GM21529 (cell line): ENCODE measurements at regions not wholly inside any gene's neighbourhood (a gene's known extent, or its start where the extent isn't known, plus 50 kb on each side); places are given as distances from the start of the nearest gene placed in this dataset.
"Not testable (repeated sequence)": the region's sequence is repeated elsewhere in the genome, so short reads cannot be mapped to it uniquely, and the experiment has no call there.

ENCODE experiments used
- ATAC-seq: cut with Tn5 transposase; IDR thresholded peaks from one replicate; pipeline ENCODE4 v1.9.1; 2021; ENCODE audit not compliant: unreplicated experiment

DNA sequence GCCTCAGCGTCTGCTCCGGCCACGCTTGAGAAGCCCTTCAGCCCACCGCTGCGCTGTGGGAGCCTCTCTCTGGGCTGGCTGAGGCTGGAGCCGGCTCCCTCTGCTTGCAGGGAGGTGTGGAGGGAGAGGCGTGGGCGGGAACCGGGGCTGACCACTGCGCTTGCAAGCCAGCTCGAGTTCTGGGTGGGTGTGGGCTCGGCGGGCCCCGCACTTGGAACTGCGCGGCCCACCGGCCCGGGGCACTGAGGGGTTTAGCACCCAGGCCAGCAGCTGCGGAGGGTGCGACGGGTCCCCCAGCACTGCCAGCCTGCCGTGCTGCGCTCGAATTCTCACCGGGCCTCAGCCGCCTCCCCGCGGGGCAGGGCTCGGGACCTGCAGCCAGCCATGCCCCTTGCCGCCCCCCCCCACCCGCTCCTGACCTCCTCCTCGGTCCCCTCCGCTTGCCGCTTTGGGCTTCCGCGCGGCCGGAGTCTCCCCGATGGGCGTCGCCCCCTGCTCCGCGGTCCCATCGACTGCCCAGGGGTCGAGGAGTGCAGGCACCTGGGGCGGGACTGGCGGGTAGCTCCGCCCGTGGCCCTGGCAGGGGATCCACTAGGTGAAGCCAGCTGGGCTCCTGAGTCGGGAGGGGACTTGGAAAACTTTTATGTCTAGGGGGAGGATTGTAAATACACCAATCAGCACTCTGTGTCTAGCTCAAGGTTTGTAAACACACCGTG lies 106.7 kb downstream of the RAP2B start:
- ATAC-seq: no peak

DNA sequence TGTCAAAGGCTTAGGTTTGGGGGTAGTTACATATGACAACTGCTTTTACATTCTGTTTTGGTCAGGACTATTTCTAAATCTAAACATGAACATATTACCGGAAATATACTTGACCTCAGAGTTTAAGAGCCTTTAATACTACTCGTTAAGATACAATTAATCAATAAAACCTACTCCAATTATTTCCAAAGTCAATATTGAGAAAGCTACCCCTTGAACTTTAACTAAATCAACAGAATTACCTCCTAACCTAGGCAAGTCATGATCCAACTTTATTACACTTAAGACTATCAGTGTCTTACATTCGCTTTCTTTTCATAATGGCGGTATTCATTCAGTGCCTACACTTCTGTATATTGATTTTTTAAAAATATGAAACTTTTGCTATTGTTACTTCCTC lies 107.7 kb downstream of the RAP2B start:
- ATAC-seq: no peak

DNA sequence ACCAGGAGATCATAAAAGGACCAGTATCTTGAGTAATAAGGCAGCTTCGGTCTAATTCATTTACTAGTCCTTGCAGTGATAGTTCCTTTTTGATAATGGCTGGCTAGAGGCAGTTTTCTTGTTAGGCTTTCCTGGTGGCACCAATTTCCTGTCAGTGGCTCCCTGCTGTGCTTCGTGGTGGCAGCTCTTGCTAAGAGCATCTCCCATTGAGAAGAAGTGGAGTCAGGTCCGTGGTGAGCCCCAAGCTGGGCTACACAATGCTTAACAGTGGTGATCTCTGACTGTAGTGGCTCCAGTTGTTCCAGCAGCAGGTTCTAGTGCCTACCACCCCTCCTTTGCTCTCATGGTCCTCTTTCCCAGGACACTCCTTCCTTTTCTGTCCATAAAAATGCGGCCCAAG lies 111.2 kb downstream of the RAP2B start:
- ATAC-seq: no peak

DNA sequence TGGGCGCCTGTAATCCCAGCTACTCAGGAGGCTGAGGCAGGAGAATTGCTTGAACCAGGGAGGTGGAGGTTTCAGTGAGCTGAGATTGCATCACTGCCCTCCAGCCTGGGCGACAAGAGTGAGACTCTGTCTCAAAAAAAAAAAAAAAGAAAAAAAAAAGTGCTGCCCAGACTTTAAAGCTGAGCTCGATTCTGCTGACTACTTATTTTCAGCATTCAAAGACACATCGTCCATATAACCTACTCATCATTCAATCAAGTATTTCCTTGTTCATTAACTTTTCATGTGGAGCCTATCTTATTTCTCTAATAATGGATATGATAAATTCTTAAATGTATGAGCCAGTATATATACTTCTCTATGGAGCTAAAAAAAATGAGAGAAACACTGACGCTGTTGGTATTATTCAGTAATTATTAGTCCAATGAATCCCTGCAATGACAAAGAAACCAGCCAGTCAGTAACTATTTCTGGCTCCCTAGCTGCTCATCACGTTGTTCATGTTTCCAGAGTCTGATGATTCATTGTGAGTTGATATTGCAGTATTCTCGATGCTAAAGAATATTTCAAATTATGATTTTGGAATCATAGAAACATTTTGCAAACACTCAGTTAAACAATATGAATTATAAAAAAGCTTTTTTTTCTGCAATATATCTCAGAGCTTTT lies 111.9 kb downstream of the RAP2B start:
- no peak for ATAC-seq

DNA sequence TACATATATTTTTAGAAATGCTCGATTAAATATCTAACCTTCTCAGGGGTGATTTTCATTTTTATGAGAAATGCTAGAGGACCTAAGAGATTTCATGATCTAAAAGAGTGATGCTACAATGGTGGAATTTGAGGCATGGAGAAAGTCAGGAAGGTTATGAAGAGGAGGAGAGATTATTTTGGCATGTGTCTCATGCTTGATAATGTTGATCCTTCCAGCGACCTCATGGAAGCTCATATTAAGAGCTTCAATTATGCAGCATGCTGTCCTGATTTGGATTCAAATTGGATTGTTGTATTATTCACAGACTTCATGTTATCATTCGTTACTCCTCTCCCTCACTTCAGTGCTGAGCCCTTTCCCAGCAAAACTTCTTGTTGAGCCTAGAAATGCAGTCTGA lies 112.5 kb downstream of the RAP2B start:
- ATAC-seq: no peak

DNA sequence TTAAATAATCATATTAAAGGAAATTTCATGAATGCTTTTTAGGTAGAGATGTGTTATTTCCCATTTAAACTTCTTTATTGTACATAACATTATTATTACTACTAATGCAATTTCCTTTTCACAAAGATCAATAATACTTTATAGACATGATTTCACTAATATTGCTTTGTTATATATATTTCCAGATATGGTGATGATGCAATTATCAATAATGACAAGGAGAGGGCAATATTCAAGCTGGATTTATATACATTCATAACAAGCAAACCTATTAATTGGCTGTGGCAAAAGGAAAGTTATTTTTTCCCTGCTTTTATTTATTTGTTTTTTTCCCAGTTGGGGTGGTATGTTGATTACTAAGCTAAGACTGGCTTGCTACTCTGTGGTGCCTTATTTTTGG lies 113.5 kb downstream of the RAP2B start:
- no peak for ATAC-seq

DNA sequence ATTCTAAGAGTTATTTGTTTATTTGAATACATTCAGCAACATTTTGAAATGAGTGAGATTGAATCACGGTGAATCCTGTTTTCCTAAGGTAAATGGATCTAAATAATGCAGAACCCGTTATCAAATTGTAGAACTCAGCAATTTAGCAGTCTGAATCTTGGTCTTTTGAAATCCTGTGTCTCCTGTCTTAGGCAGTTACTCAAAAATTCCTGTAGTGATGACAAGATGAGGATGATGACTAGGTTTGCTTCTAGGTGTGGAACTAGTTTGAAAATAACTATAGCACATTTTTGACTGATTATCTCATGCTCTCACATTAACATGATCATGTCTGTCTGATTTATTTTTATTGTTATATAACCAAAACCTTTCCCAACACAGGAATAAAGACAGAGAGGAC lies 115.0 kb downstream of the RAP2B start:
- ATAC-seq: no peak

DNA sequence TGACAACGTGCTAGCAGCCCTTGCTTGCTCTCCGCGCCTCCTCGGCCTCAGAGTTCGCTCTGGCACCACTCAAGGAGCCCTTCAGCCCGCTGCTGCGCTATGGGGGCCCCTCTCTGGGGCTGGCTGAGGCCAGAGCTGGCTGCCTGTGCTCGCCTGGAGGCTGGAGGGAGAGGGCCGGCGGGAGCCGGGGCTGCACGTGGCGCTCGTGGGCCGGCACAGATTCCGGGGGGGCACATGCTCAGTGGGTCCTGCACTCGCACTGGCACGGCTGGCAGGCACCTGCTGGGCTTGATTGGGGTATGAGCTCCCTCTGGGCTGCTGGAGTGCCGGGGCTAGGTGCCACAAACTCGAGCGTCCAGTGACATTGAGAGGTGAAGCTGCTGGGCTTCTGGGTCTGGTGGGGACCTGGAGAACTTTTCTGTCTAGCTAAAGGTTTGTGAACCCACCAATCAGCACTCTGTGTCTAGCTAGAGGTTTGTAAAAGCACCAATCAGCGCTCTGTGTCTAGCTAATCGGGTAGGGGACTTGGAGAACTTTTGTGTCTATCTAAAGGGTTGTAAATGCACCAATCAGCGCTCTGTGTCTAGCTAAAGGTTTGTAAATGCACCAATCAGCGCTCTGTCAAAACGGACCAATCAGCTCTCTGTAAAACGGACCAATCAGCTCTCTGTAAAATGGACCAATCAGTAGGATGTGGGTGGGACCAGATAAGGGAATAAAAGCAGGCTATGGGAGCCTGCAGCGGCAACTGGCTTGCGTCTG lies 119.4 kb downstream of the RAP2B start:
- not testable (repeated sequence) for ATAC-seq

DNA sequence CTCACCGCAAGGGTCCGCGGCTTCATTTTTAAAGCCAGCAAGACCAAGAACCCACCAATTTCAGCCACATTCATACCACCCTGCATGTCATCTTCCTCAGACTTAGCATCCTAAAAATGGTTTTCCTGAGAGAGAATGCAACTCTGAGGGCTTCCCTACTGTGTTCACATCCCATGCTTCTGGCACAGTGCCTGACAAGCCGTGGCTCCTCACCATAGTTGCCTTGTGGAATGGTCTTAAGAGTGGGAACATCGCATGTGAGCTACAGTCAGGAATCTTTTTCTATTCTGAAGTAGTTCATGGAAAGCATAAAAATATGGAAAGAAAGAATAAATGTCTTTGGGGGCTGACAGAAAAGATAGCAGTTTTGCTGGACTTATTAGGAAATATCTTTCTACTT lies 120.3 kb downstream of the RAP2B start:
- no peak for ATAC-seq

DNA sequence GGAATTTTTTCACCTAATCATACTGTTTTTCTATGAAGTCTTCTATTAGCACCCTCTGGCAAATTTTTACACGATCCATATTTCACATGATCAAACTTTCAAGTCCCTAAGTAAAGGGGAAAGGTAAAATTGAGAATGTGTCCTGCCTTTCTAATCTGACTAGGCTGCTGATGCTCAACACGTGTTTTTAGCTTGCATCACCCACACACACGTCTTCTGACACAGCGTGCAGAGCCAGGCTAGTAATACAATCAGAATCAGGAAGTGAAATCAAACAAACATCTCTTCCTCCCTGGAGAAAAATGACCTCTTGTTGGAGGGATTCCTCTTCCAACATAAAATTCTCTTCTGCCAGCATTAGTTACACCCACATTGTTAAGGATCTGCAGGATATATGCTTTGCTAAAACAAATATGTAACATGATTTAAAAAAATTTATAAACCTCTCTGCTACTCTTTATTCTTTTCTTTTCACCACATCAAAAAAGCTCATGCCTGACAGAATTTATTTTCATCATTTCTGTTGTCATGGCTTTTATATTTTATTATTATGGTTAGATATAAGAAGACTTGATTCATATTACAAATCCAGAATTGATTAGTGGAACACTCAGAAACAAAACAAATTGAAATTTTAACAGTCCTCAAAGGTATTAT lies 122.4 kb downstream of the RAP2B start:
- ATAC-seq: peak; percentile 71

DNA sequence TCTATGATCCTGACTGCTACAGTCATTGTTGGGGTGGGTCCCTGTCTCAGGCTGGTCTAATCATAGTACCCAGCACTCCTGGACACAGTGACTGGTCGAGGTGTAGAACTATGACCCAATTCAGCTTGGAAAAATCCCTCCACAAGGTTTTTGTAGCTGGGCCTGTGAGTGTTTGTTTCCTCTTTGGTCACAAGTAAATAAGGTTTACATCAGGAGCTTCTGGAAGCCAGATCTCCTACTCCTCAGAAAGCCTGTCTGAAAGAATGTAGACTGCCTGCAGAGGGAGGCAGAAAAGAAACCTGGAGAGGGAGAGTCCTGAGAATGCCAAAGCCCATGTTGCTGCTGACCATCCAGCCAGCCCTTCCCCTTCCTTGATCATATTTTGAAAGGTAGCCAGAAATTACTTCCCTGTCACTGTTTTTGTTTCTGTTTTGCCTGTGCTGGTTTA lies 123.2 kb downstream of the RAP2B start:
- ATAC-seq: no peak

DNA sequence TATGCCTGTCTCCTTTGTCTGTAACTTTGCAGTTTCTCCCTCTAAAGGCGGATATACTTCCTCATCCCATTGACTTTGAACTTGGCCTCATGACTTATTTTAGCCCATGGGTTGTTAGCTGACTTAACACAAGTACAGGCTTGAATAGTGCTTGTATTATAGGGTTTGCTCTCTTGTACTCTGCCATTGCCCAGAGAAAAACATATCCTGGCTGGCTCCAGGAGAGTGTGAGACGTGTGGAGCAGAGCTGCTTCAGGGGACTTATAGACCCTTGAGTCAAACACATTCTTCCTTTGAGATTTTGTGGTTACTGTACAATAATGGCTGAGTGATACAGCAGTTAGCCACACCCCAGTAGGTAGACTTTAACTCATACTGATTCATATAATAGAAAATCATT lies 124.0 kb downstream of the RAP2B start:
- no peak for ATAC-seq

DNA sequence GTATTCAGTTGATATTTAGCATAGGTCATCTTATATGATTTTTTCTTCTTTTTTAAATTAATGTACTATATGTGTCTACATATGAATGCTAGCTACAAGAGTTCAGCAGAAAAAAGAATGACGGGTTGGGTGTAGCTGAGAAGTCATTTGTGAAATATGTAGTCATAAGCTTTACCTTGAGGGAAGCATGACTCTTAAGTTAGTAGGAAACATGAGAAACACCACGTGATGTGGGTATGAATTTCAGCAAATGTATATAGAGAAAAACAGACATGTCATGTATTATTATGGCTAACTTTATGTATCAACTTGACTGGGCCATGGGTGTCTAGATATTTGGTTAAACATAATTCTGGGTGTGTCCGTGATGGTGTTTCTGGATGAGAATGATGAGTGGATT lies 125.0 kb downstream of the RAP2B start:
- no peak for ATAC-seq

DNA sequence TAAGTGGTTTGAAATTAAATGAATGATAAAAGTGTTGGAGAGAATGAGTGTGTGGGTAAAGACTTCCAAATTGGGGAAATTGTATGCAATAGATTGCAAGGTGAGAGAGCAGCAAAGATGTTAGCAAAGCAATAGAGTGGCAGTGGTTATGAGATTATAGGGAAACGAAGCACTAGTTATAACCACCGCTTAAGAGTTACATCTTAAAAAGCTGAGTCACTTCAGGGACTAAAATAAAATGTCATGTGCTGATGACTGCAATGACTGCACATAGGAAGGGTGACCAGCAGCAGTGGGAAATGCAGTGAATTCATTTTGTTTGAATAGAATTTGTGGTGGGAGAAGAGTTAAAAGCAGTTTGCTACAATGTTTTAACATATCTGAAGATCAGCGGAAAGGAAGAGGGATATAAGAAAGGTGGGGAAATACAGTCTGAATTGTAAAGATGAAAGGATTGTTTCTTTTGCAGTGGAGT lies 127.3 kb downstream of the RAP2B start:
- no peak for ATAC-seq

DNA sequence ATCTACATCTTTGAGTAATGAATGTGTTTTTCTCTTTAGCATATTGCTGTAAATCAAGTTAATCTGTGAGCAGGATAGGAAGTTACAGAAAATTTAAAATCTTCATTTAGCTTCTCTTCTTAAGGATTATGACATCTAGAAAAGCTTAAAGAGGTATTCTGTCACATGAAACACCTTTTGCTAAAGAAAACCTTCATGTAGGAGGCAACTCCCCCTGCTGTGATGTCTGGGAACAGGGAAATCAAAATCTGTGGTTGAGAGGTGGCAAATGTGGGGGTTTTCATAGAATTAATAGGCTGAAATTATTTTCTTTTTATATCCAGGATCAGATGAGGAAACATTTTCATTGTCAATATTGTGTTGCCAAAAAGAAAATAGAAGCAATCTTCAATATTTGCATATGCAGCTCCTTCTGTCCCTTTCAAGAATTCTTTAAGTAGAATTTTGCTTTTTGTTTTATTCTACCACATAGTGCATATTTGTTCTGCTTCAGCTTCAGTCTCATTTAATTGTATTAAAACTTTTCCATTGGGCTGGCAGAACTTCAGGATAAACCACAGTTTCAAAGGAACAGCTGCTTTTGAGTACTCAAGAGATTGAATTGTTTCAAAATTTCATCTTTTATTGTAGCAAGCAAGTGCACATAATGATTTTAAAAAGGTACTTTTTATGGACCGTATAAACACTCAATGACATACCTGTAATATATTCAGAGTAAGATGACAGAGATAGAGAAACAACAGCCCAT lies 128.4 kb downstream of the RAP2B start:
- ATAC-seq: no peak

DNA sequence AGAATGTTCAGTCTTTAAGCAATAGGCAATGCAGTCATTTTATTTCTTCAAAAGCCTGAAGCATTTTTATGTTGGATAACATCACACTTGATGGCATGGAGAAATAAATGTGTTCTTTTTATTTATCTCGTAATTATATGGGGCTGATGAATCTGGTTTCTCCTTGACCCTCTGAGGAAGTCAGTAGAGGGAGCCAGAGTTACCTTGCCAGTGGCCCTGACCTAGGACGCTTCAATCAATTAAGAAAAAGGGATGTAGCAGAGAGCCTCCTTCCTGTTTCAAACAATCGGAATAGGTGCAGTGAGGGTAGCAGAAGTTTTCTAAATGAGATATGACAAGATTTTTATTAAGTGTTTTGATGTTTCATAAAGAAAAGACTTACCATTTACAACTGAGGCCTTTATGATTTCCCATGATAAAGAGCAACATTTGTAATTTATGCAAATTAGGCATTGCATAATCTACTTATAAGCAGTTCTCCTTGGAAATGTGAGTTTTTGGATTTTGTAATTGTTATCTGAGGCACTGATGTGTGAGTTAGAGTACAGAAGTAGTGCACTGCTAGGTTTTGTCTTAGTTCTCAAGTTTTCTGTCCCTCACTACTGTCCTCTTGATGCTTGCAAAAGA lies 129.1 kb downstream of the RAP2B start:
- ATAC-seq: peak; percentile 73

DNA sequence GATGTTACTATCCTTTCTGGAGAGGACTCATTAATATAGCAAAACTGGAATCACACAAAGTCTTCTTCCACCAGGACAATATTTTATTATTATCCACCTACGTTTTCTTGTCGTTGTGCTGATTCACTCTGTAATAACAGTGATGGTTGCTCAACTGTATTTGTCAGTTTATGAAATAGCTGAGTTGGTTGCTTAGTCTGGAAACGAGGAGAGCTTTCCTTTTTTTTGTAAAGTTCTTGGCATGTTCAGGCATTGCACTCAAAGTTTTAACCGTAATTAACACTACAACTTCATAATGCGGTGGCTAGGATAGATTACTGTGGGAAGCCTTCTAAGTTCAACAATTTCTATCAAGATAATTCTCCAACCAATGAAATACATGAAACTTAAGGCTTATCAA lies 131.2 kb downstream of the RAP2B start:
- no peak for ATAC-seq

DNA sequence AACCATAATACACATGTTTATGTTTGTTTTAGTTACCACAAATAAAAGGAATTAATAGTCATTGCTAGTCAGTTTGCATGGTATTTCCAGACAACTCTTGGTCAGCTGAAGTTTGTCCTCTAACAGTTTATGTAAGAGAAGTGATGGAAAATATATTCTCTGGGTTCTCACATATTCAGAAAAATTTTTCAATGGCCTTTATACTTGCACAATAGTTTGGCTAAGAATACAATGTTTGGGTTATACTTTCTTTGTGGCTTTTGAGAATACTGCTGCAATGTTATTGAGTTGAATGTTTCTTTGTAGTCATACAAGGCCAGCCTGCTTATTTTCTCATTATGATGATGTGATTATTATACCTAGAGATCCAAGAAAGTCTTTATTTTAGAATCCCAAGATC lies 133.9 kb downstream of the RAP2B start:
- no peak for ATAC-seq

DNA sequence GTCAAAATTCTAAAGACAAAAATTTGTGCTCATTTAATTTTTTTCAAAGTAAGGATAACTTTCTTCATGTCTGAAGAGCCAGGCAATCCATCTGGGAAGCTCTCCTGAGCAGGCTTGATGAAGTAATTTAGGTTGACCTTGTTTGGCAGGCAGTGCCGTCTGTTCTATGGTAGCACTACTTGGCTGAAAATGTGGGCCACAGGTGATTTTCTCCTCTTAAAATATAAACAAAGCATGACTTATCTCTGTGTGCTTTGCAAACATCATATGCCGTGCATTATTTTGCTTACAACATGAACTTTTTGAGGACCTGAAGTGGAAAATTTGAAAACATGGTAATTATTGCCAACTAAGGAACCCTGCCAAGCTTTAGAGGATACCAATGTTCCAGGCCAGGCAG lies 143.2 kb downstream of the RAP2B start:
- no peak for ATAC-seq

DNA sequence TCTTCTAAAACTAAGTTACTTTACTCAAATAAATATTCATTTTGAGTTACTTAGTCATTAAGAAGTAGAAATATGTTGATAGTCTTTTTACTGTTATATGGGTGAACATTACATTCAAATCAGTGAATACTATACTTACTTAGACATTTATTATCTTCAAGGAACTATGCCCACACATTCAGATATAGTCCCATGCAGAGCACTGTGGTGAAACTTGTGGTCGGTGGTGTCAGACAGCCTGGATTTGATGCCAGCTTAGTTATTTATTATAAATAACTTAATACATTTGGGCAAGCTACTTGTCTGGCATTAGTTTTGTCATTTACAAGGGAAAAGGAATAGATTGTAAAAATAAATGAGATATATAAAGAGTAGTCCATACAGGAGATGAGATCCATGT lies 149.5 kb downstream of the RAP2B start:
- no peak for ATAC-seq
